ENCODE measurements at regions not wholly inside any gene's neighbourhood (a gene's known extent, or its start where the extent isn't known, plus 50 kb on each side); places are given as distances from the start of the nearest gene placed in this dataset.
"Not testable (repeated sequence)": the region's sequence is repeated elsewhere in the genome, so short reads cannot be mapped to it uniquely, and the experiment has no call there.

DNA sequence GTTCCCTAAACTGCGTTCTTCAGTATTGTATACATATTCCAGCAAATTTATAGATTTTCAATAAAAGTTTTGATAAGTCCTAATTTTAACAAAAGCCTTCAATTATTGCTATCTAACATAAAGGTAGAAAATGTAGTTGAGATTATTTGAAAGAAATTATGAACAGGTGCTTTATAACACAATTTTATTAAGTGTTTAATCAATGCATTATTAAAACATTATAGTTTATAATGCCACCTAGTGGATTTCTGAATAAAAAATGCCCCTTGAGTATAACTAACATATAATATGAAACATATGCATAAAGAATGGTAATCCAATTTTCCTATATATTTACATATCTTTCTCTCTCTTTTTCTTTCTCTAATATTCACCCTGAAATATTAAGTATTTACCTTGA lies 515.3 kb downstream of the SLC6A15 start:
- Histone ChIP-seq H3K4me1 (ENCODE audit: control insufficient read depth in 3 of 3, insufficient read depth in 3 of 3, low read length in 3 of 3) (no peaks in the 10 kb centered on the region), H3K27ac (ENCODE audit: low read depth, low read length) (no peak overlapping the region), H3K36me3 (ENCODE audit: control insufficient read depth in 3 of 3, insufficient read depth in 3 of 3, low read length in 3 of 3) (no peaks in the 10 kb centered on the region), H3K9me3 (ENCODE audit: control insufficient read depth in 3 of 3, low read length in 3 of 3) (no peaks in the 10 kb centered on the region), H3K9ac (ENCODE audit: low read depth in 1 of 3, low read length in 3 of 3) (no peak overlapping the region), H3K4me3 (ENCODE audit: low read length in 3 of 3) (no peak overlapping the region), H3K27me3 (ENCODE audit: control insufficient read depth in 3 of 3, insufficient read depth in 3 of 3, low read length in 3 of 3) (no peaks in the 10 kb centered on the region)

DNA sequence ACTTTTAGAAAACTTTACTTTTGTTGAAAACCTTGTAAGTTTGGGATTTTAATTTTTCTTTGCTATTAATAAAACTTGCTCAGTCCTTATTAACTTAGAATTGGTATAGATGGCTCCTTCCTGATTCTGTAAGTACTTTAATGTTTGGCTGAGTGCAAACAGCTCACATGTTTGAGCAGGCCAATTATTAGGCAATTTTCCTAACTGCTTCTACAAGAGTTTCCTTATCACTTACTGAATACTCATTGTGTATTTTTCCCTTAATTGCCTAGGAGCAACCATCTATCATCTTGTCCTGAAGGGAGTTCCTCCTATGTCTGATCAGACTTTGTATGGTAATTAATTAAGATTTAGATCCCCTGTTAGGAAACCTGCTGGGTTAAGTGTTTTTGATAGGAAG lies 521.4 kb downstream of the SLC6A15 start:
- H3K27me3 ChIP-seq (ENCODE audit: control insufficient read depth in 3 of 3, insufficient read depth in 3 of 3, low read length in 3 of 3); H3K27ac ChIP-seq (ENCODE audit: low read depth, low read length); H3K4me3 ChIP-seq (ENCODE audit: low read length in 3 of 3); H3K9me3 ChIP-seq (ENCODE audit: control insufficient read depth in 3 of 3, low read length in 3 of 3); H3K4me1 ChIP-seq (ENCODE audit: control insufficient read depth in 3 of 3, insufficient read depth in 3 of 3, low read length in 3 of 3); H3K36me3 ChIP-seq (ENCODE audit: control insufficient read depth in 3 of 3, insufficient read depth in 3 of 3, low read length in 3 of 3); H3K9ac ChIP-seq (ENCODE audit: low read depth in 1 of 3, low read length in 3 of 3): not testable (repeated sequence)

DNA sequence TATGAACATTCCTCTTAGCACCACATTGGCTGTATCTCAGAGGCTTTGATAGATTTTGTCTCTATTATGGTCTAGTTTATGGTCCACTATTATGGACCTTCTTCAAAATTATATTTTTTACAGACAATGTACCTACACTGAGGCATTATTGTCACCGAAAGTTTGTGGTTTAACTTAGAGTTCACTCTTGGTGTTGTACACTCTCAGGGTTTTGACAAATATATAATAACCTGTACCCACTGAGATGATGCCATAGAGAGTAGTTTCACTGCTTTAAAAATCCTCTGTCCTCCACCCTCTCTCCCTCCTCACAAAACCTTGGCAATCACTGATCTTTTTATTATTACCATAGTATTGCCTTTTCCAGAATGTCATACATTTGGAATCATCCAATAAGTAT lies 528.2 kb downstream of the SLC6A15 start:
- Histone ChIP-seq H3K27ac (ENCODE audit: low read depth, low read length) (no peak overlapping the region), H3K4me3 (ENCODE audit: low read length in 3 of 3) (no peak overlapping the region), H3K36me3 (ENCODE audit: control insufficient read depth in 3 of 3, insufficient read depth in 3 of 3, low read length in 3 of 3) (no peaks in the 10 kb centered on the region), H3K9ac (ENCODE audit: low read depth in 1 of 3, low read length in 3 of 3) (no peak overlapping the region), H3K9me3 (ENCODE audit: control insufficient read depth in 3 of 3, low read length in 3 of 3) (no peaks in the 10 kb centered on the region), H3K4me1 (ENCODE audit: control insufficient read depth in 3 of 3, insufficient read depth in 3 of 3, low read length in 3 of 3) (no peaks in the 10 kb centered on the region), H3K27me3 (ENCODE audit: control insufficient read depth in 3 of 3, insufficient read depth in 3 of 3, low read length in 3 of 3) (no peaks in the 10 kb centered on the region)

DNA sequence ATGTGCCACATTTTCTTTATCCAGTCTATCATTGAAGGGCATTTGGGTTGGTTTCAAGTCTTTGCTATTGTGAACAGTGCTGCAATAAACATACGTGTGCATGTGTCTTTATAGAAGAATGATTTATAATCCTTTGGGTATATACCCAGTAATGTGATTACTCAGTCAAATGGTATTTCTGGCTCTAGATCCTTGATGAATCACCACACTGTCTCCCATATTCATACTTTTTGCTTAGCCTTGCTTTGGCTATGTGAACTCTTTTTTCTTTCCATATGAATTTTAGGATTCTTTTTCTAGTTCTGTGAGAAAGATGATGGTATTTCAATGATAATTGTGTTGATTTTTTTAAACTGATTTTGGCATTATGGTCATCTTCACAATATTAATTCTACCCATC lies 530.1 kb downstream of the SLC6A15 start:
- H3K4me3 ChIP-seq (ENCODE audit: low read length in 3 of 3); H3K27ac ChIP-seq (ENCODE audit: low read depth, low read length); H3K9ac ChIP-seq (ENCODE audit: low read depth in 1 of 3, low read length in 3 of 3); H3K36me3 ChIP-seq (ENCODE audit: control insufficient read depth in 3 of 3, insufficient read depth in 3 of 3, low read length in 3 of 3); H3K9me3 ChIP-seq (ENCODE audit: control insufficient read depth in 3 of 3, low read length in 3 of 3); H3K27me3 ChIP-seq (ENCODE audit: control insufficient read depth in 3 of 3, insufficient read depth in 3 of 3, low read length in 3 of 3); H3K4me1 ChIP-seq (ENCODE audit: control insufficient read depth in 3 of 3, insufficient read depth in 3 of 3, low read length in 3 of 3): not testable (repeated sequence)

DNA sequence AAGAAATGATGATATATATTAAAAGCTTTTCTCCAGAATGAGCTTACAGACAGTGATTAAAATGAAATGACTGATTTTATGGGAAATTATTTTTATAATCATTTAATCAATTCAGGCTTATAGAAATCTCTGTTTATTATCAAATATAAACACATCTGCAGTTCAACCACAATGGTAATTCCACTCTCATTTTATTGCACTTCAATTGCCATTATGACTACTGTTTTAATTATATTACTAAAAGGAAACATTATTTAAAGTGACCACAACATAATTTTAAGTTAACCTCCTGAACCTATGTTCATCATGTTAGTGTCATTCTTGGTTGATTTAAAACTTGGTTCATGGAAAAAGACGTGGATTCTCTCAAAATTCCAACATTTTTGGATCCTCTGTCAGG lies 536.3 kb downstream of the SLC6A15 start:
- no peaks in the 10 kb centered on the region for H3K9me3 ChIP-seq (ENCODE audit: control insufficient read depth in 3 of 3, low read length in 3 of 3)
- no peaks in the 10 kb centered on the region for H3K27me3 ChIP-seq (ENCODE audit: control insufficient read depth in 3 of 3, insufficient read depth in 3 of 3, low read length in 3 of 3)

DNA sequence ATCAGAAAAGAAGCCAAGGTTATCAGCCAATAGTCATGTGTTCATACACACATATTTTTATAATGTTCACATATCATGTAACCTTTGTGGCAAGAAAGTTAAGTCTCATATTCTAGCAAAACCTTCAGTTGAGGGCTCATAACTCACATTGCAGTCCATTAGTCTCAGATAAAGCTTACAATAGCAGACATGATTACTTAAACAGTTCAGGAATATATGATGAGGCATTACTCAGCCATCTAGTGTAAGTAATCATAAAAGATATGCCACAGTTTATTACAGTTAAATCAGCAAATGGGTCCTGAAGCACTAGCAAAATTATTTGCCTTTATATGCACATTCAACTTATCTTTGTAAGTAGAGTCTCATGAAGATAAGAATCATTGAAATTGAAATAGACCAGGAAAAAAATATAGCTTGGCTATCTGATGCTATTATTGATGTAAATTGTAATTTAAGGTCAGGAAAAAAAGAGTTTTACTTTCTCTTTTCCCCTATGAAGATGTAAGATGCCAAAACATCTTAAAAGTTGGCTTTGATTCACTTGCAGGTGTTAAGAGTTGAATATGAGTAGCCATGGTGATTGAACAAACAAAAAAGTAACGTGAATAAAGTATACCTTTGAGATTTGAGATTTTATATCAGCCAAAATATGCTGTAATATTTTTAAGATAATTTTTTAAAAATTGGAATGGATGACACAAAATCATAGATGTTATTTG lies 537.0 kb downstream of the SLC6A15 start:
- no peaks in the 10 kb centered on the region for H3K36me3 ChIP-seq (ENCODE audit: control insufficient read depth in 3 of 3, insufficient read depth in 3 of 3, low read length in 3 of 3)
- H3K4me1 ChIP-seq (ENCODE audit: control insufficient read depth in 3 of 3, insufficient read depth in 3 of 3, low read length in 3 of 3), result no peaks in the 10 kb centered on the region
- no peaks in the 10 kb centered on the region for H3K9me3 ChIP-seq (ENCODE audit: control insufficient read depth in 3 of 3, low read length in 3 of 3)
- no peak overlapping the region for H3K27ac ChIP-seq (ENCODE audit: low read depth, low read length)
- H3K4me3 ChIP-seq (ENCODE audit: low read length in 3 of 3), result no peak overlapping the region
- no peaks in the 10 kb centered on the region for H3K27me3 ChIP-seq (ENCODE audit: control insufficient read depth in 3 of 3, insufficient read depth in 3 of 3, low read length in 3 of 3)
- H3K9ac ChIP-seq (ENCODE audit: low read depth in 1 of 3, low read length in 3 of 3), result no peak overlapping the region

More for the DNA sequence above, 536.3 kb downstream of the SLC6A15 start:
- Histone ChIP-seq H3K4me1 (ENCODE audit: control insufficient read depth in 3 of 3, insufficient read depth in 3 of 3, low read length in 3 of 3) (no peaks in the 10 kb centered on the region), H3K27ac (ENCODE audit: low read depth, low read length) (no peak overlapping the region), H3K36me3 (ENCODE audit: control insufficient read depth in 3 of 3, insufficient read depth in 3 of 3, low read length in 3 of 3) (no peaks in the 10 kb centered on the region), H3K4me3 (ENCODE audit: low read length in 3 of 3) (no peak overlapping the region), H3K9ac (ENCODE audit: low read depth in 1 of 3, low read length in 3 of 3) (no peak overlapping the region)

DNA sequence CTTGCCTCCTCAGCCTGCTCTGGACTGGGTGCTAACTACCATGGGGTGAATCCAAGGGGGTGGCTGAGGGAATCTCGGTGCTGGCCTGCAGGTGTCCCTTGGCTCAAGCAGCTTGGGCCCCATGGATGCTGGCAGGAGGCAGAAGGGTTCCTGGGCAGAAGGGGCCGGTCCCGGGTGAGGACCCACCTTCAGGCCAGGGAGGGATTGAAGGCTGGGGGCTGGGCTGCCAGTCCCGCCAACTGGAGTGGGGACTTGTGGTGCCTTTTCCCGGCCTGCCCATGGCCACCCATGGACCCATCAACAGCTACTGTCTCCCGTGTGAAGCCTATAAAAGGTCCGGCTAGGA lies 550.1 kb downstream of the SLC6A15 start:
- Histone ChIP-seq H3K4me3 (ENCODE audit: low read length in 3 of 3) (no peak overlapping the region), H3K9me3 (ENCODE audit: control insufficient read depth in 3 of 3, low read length in 3 of 3) (no peaks in the 10 kb centered on the region), H3K27me3 (ENCODE audit: control insufficient read depth in 3 of 3, insufficient read depth in 3 of 3, low read length in 3 of 3) (no peaks in the 10 kb centered on the region), H3K4me1 (ENCODE audit: control insufficient read depth in 3 of 3, insufficient read depth in 3 of 3, low read length in 3 of 3) (no peaks in the 10 kb centered on the region), H3K9ac (ENCODE audit: low read depth in 1 of 3, low read length in 3 of 3) (no peak overlapping the region), H3K27ac (ENCODE audit: low read depth, low read length) (no peak overlapping the region), H3K36me3 (ENCODE audit: control insufficient read depth in 3 of 3, insufficient read depth in 3 of 3, low read length in 3 of 3) (no peaks in the 10 kb centered on the region)

DNA sequence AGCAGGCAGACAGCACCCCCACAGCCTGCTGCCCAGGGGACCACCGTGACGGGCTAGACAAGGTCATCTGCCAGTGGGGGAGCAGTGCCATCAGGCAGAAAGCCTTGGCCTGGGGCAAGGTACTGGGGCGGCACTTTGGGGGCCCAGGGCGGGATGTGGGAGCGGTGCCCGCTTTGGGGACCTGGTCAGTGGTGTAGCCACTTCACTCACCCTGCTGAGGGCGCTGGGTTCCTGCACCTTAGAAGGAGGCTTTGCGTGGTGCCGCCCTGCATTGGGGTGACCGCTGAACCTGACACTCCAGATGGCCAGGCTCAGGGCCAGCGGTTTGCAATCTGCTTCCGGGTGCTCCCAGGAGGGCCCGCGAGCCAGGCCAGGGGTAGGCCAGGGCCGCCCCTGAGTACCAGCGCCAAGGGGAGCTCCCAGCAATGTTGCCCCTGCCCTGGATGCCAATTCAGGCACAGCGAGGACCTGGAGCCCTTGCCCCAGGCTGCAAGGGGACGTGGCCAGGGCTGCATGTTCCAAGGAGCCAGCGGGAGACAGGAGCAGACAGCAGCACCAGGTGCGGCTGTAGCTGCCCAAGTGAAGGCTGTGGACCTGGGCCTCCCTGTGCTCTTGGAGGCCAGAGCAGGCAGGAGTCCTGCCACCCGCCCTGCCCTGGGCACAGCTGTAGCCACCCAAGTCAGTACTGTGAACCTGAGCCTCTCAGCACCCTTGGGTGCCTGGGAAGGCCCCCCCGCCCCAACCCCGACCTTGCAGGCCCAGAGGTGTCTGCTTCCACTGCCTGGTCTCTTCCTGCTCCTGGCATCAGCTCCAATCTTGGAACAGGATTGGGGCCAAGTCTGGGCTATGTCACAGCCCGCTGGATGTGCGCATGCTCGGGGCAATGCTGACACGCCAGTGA lies 550.7 kb downstream of the SLC6A15 start:
- Histone ChIP-seq H3K36me3 (ENCODE audit: control insufficient read depth in 3 of 3, insufficient read depth in 3 of 3, low read length in 3 of 3) (no peaks in the 10 kb centered on the region), H3K27ac (ENCODE audit: low read depth, low read length) (no peak overlapping the region), H3K9ac (ENCODE audit: low read depth in 1 of 3, low read length in 3 of 3) (no peak overlapping the region), H3K27me3 (ENCODE audit: control insufficient read depth in 3 of 3, insufficient read depth in 3 of 3, low read length in 3 of 3) (no peaks in the 10 kb centered on the region), H3K4me1 (ENCODE audit: control insufficient read depth in 3 of 3, insufficient read depth in 3 of 3, low read length in 3 of 3) (no peaks in the 10 kb centered on the region), H3K4me3 (ENCODE audit: low read length in 3 of 3) (no peak overlapping the region), H3K9me3 (ENCODE audit: control insufficient read depth in 3 of 3, low read length in 3 of 3) (peaks cover 0 to under 1% (median 0%) of the 10 kb centered on the region in 3 donors)

DNA sequence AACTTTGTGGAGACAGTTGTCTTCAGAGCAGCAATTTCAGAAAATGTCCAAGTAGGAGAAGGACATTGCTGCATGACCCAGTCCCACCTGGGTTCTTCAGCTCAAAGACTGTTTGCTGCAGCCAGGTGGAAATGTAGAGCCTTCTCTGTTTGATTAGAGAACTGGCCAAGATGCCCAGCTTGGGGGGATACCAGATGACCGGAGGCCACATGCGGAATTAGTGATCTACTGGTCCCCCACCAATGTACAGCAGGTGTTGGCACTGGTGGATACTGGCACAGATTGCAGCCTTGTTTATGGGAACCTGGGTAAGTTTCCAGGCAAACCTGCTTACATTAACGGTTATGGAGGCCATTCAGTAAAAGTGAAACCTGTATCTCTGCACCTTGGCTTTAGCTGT lies 555.3 kb downstream of the SLC6A15 start:
- Histone ChIP-seq H3K9ac (ENCODE audit: low read depth in 1 of 3, low read length in 3 of 3) (no peak overlapping the region), H3K4me1 (ENCODE audit: control insufficient read depth in 3 of 3, insufficient read depth in 3 of 3, low read length in 3 of 3) (no peaks in the 10 kb centered on the region), H3K4me3 (ENCODE audit: low read length in 3 of 3) (no peak overlapping the region), H3K27ac (ENCODE audit: low read depth, low read length) (no peak overlapping the region), H3K9me3 (ENCODE audit: control insufficient read depth in 3 of 3, low read length in 3 of 3) (peaks cover 0 to 2% (median 0%) of the 10 kb centered on the region in 3 donors), H3K27me3 (ENCODE audit: control insufficient read depth in 3 of 3, insufficient read depth in 3 of 3, low read length in 3 of 3) (no peaks in the 10 kb centered on the region), H3K36me3 (ENCODE audit: control insufficient read depth in 3 of 3, insufficient read depth in 3 of 3, low read length in 3 of 3) (no peaks in the 10 kb centered on the region)

DNA sequence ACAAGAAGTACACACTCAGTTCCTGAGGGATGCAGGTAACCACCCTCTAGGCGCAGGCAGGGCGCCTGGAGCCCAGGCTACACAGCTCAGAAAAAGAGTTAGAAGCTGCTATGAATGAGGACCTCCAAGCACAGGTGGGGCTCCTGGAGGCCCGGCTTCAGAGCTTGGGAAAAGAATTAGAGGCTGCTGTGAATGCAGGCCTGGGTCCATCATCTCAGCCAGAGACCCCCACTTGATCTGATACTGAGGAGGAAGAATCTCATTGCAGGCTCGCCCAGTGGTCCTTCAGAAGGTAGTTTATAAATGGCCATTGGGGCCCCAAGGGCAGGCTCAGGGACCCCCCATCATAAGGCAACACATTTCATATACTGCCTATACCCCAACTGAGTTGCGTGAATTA lies 556.4 kb downstream of the SLC6A15 start:
- Histone ChIP-seq H3K36me3 (ENCODE audit: control insufficient read depth in 3 of 3, insufficient read depth in 3 of 3, low read length in 3 of 3) (no peaks in the 10 kb centered on the region), H3K4me1 (ENCODE audit: control insufficient read depth in 3 of 3, insufficient read depth in 3 of 3, low read length in 3 of 3) (no peaks in the 10 kb centered on the region), H3K4me3 (ENCODE audit: low read length in 3 of 3) (no peak overlapping the region), H3K27me3 (ENCODE audit: control insufficient read depth in 3 of 3, insufficient read depth in 3 of 3, low read length in 3 of 3) (no peaks in the 10 kb centered on the region), H3K9me3 (ENCODE audit: control insufficient read depth in 3 of 3, low read length in 3 of 3) (peaks cover 0 to 2% (median 0%) of the 10 kb centered on the region in 3 donors), H3K27ac (ENCODE audit: low read depth, low read length) (no peak overlapping the region), H3K9ac (ENCODE audit: low read depth in 1 of 3, low read length in 3 of 3) (no peak overlapping the region)
